HT1080 (cell line): ENCODE measurements at regions not wholly inside any gene's neighbourhood (a gene's known extent, or its start where the extent isn't known, plus 50 kb on each side); places are given as distances from the start of the nearest gene placed in this dataset.

ENCODE experiments used
- DNase-seq: peaks from one replicate; pipeline ENCODE4 v3.0.0-alpha.2; 2015; ENCODE audit warnings: low read depth

DNA sequence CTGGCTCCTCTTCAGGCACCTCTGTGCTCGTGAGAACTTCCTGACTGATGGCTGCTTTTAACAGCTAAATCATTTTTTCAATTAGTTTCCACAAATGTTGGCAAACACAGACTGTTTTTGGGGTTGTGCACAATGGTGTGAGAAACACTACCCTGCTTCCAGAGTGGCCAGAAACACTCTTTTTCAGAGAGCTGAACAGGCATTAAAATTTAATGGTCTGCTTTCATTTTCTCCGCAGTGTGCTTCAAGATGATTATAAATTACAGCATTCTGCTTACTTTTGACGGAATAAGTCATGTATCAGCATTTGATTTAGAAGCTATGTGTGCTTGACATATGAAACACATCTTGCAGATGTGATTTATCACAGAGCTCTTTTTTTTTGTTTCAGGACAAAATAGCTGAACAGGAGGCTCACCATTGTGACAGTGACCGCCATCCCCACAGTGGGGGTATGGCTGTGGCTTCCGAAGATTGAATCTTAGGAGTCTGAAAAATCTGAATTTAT is 454.5 kb upstream of the ZNF608 start:
- DNase-seq, result no peak

- DNase-seq, result no peak
These were observed 455.1 kb upstream of the ZNF608 start for GRCh38 chr5:125201446-125202052.

DNA sequence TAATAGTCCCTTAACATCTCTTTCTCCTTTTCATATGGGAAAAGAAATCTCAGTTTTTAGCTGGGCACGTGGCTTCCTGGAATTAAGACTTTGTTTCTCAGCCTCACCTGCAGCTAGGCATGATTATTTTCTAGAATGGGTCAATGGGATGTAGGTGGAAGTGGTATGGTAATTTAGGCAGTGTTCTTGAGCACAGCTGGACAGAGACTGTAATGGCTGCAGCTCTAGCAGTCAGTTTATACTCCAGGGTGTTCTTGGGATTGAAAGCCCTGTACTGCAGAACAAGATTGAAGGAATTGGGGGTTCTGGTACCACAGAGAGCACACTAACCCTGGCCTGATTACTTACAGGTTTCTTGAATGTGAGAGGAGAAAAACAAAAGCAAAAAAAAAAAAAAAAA is 455.9 kb upstream of the ZNF608 start:
- no peak for DNase-seq

- no peak for DNase-seq
These were observed 456.5 kb upstream of the ZNF608 start for GRCh38 chr5:125202871-125203438.

- DNase-seq, result no peak
These were observed 457.5 kb upstream of the ZNF608 start for GRCh38 chr5:125203912-125204311.

DNA sequence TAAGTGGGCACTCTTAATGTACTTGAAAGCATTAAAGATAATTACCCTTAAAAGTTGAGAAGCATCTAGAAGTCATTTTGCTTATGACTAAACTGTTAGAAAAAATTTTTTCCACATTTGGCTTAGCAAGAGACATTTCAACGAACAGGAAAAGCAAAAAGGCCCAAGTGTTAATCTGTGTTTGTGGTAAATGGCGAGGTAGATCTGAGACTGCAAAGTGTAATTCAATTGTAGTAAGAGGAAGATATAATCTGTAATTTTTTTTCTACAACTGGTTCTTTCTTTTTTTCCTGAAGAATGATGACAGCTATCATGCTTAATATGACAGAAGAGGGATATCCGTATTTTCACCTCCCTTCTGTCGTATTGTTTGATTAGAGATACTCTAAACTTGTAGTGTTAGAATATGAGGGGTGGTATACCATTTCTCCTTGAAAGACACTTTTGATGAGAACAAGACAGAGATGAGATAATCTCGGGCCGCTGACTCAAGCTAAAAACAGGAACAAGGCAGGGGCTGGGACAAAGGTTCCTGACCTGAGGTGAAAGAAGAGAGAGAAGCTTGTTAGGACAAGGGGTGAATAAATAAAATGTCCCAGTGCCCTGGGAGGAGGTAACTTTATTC is 459.3 kb upstream of the ZNF608 start:
- no peak for DNase-seq

DNA sequence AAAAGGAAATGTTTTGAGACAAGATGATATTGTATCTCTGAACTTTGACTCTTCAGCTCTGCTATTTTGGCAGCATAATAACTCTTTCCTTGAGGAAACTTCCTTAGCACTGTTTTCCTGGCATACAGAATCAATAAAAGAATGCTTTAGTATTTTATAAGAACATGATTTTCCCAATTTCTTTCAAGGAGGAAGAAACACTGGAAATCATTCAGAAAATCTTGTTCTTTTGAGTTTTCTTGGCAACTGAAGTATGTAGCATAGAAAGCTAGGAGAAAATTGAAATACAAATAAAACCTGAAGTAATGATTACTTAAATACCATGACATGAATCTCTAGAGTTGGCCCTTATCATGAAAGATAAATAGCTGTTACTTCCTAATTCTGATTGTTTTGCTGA is 461.4 kb upstream of the ZNF608 start:
- DNase-seq, result no peak

DNA sequence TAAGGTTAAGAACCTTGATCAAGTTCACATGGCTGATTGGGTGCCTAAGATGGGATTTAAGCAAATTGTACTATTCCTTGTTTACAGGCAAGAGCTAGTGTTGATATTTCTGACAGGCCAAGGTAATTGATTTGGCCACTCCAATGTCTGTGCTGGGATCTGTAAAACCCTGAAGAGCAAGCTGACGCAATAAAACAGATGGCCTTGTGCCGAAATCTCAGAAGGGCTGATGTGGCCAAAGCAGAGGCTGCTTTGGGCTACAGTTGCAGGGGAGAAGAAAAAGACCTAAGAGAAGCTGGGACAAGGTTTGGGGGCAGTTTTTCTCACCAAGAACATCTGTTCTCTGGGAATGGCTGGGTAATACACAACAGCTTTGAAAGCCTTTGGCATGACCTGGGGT is 463.2 kb upstream of the ZNF608 start:
- no peak for DNase-seq

GRCh38 chr5:125210242-125210947 is 464.0 kb upstream of the ZNF608 start:
- peak; percentile 45 for DNase-seq

- DNase-seq, result no peak
These were observed 467.6 kb upstream of the ZNF608 start for GRCh38 chr5:125214080-125214479.

- no peak for DNase-seq
These were observed 469.2 kb upstream of the ZNF608 start for GRCh38 chr5:125215593-125215992.

GRCh38 chr5:125219710-125220109 is 473.3 kb upstream of the ZNF608 start:
- DNase-seq, result no peak

GRCh38 chr5:125220284-125220683 is 473.8 kb upstream of the ZNF608 start:
- DNase-seq, result no peak

DNA sequence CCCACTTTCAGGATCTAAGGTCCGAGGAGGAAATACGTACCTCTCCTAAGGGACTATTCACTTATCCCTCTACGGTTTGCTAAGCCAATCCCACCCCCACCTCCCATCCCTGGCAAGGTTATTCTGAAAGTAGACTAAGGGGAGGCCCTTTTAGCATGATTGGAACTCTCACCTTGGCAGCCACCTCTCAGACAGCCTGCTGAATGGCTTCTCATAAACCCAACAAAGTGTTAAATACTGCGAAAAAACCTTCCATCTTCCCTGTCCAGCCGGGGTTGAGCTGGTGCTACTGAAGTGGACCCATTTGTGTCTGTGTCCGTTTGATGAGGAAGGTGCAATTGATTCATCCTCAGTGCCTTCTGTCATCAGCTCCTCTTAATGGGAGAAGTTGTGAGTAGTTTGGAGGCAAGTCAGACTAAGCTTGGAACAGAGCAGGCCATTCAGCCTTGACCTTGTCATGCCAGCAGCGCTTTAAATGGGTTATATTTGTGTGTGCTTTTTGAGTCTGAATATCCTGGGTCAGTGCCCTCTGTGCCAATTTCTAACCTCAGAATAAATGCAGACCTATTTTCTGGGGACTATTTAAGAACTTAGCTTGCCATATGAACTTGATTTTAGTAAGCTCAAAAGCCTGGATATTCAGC is 476.3 kb upstream of the ZNF608 start:
- DNase-seq, result no peak

DNA sequence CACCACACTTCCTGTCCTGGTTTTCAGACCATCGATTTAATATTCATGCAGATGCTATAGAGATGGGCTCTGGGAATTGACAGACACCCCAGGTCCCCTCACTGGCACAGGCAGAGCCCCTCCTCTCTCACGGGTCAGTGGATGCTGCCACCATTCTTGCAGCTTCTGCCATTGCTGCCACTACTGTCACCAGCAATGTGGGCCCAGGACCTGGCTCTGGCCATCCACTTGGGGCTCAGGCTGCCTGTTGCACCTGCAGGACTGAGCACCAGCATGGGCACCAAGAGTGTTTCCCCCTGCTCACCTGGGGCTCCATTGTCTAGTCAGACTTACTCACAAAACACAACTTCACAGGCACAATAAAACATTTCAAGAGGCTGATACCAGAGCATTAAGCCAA is 479.0 kb upstream of the ZNF608 start:
- no peak for DNase-seq

GRCh38 chr5:125226825-125227224 is 480.4 kb upstream of the ZNF608 start:
- no peak for DNase-seq

GRCh38 chr5:125227333-125228095 is 481.1 kb upstream of the ZNF608 start:
- peak; percentile 15 for DNase-seq

GRCh38 chr5:125228363-125229070 is 482.1 kb upstream of the ZNF608 start:
- no peak for DNase-seq

DNA sequence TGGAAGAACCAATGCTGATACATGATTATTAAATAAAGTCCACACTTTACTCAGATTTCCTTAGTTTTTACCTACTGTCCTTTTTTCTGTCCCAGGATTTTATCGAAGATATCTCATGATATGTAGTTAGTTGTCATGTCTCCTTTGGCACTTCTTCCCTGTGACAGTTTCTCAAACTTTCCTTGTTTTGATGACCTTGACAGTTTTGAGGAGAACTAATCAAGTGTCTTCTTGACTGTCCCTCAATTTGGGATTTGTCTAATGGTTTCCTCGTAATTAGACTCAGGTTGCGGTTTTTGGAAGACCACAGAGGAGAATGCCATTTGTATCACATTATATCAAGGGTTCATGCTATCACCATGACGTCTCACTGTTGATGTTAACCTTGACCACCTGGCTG is 483.1 kb upstream of the ZNF608 start:
- no peak for DNase-seq

DNA sequence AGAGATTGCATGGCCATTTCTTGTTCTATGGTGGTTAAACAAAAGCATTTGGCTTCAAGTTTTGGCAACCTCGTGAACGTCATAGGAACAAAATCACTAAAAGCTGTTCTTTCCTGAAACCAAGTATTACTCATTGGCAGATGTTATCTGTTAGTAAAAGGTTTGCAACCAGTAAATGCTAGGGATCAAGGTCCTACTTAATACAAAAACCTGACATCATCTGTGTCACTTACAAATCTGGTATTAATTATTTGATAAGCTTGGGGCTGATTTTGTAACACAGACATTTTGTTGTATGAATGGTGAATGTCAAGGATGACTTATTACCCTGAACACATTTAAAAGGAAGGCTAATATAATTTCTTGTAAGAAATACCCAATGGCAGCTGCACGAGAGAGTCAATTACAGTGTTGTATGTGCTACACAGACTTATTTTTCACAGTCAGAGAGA is 486.4 kb upstream of the ZNF608 start:
- no peak for DNase-seq
